ENCODE measurements at regions not wholly inside any gene's neighbourhood (a gene's known extent, or its start where the extent isn't known, plus 50 kb on each side); places are given as distances from the start of the nearest gene placed in this dataset.
"Not testable (repeated sequence)": the region's sequence is repeated elsewhere in the genome, so short reads cannot be mapped to it uniquely, and the experiment has no call there.

DNA sequence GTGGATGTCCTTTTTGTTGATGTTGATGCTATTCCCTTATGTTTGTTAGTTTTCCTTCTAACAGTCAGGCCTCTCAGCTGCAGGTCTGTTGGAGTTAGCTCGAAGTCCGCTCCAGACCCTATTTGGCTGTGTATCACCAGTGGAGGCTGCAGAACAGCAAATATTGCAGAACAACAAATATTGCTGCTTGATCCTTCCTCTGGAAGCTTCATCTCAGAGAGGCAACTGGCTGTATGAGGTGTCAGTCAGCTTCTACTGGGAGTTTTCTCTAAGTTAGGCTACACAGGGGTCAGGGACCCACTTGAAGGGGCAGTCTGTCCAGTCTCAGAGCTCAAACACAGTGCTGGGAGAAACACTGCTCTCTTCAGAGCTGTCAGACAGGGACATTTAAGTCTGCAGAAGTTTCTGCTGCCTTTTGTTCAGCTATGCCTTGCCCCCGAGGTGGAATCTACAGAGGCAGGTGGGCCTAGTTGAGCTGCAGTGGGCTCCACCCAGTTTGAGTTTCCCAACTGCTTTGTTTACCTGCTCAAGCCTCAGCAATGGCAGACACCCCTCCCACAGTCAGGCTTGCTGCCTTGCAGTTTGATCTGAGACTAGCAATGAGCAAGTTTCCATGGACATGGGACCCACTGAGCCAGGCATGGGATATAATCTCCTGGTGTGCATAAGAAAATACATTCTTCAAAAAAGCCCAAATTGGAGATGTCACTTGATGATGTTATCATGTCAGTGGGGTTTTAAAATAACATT, 99.5 kb downstream of the KDM5D start:
- DNase-seq: no peak

DNA sequence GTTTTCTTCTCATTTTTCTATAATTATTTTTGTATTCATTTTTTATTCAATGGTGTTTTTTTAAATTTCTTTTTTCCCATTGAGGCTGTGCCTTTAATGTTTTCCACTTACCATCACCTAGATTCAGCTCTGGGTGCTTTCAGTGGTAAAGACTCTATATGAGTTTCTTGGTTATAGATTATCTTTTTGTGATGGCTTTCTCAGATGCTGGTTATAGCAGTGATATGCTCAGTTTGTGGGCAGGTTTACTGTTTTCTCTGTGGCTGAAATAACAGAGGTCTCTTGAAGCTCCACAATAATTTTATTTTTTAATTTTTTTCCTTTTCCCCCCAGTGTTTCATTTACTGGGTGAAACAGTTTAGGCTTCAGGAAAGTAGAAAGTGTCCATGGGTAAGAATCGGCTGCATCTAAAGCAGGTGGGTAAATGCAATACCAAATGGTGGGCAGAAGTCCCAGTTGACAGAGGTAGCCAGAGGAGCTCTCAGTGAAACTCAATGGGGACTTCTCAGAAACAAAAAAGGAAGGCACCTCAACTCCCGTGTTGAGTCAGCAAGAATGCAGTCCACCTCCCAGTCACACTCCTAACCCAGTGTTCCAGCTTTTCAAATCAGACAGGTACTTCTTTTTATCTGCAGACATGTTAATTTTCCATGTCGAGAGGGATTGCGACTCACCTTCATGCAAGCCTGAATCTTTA, 106.7 kb downstream of the KDM5D start:
- no peak for DNase-seq

DNA sequence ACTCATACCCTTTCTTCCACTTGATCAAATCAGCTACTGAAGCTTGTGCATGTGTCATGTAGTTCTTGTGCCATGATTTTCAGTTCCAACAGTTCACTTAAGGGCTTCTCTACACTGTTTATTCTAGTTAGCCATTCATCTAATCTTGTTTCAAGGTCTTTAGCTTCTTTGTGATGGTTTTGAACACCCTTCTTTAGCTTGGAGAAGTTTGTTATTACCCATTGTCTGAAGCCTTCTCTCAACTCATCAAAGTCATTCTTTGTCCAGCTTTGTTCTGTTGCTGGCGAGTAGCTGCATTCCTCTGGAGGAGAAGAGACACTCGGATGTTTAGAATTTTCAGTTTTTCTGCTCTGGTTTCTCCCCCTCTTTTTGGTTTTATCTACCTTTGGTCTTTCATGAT, 115.6 kb downstream of the KDM5D start:
- DNase-seq: no peak

DNA sequence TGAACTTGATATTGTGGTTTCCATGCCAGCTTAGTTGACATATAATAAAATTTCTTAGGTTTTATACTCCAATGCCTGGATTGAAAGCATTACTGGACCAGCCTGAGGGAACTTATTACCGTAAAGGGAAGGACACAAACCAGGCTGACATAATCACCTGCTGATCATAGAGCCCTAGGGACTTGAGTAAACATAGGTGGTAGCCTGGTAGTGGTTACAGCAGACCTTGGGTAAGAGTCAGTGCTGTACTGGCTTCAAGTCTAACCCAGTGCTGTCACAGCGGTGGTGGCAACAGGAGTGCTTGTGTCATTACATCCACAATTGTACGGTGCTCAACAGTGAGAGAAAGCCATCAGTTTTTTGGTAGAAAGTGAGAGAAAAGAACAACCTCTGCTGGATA, 122.1 kb downstream of the KDM5D start:
- no peak for DNase-seq

DNA sequence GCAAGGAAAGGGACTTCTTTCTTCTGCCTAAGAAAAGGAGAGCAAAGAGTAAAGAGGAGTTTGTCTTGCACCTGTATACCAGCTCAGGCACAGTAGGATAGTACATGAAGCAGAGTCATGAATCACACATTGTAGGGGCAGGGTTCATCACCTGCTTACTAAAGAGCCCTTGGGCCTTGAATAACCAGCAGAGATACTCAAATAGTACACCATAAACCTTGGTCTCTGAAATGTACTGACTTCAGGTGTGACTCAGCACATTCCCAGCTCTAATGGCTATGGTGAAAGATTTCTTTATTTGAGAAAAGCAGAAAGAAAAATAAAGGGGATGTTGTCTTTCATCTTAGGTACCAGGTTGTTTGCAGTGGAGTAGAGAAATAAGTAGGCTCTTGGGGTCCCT, 122.8 kb downstream of the KDM5D start:
- DNase-seq: no peak

DNA sequence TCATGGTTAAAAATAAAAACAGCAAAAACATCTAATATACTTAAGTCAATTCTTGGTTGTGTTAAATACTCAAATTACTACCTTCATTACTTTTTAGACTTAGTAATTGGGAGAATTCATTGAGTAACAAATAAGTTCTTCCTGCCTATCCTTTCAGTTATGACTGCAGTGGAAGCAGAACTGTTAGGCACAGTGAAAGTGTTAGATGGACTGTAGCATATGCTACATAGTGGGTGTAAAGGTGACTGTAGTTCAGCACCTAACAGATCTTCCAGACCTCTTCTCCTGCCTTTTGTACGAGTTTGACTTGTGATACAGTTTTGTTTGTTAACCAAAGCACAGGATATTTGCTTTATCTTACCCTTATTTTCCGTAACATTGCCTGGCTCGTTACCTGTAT, 143.4 kb downstream of the KDM5D start:
- DNase-seq: no peak

DNA sequence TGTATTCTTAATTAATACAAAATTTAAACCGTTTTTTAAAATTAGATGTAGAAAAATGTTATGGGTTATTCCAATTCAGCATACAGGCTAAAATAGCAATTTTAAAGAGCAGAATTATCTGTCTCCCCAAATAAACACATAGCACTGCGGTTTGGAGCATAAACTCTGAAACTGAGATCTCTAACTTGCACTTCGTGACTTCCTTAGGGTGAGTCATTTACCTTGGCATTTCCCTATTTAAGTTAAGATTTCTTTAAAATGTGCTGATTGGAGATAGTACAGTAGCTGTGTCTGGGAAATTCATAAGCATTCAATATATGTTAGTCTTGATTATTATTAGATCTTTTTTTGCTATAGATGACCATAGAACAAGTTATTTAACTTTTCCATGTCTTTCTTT, 143.8 kb downstream of the KDM5D start:
- no peak for DNase-seq

DNA sequence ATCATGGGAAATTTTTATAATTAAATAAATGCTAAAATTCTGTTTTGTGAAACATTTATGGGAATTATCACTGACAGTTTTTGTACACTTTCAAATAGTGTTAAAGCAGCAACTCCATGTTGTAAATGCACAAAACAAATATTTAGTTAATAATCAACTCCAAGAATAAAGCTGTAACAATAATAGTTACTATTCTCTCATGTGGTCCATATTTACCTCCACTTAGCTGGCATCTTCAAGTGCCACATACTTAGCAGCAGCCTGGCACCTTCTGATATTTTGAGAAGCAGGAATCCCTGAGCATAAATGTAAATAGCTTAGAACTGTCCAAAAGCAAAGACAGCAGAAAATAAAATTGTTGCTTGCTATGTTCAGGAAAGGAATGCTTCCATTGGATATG, 154.3 kb downstream of the KDM5D start:
- DNase-seq: no peak

DNA sequence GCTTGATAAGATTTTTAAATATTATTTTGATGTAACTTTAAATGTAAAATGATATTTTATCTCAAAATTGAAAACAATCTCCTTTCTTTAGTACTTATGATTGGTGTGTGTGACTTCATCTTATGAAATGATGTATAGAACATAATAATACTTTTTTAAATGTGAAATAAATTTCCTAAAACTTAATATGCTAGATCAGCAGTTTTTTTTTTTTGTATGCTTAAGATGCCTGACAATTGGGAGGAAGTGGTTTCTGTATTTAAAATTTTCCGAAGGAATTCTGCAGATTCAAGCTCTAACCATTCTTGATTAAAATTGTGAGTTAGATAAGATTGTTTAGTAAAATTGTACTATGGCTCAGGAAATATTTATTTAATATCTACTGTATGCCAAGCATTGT, 154.9 kb downstream of the KDM5D start:
- DNase-seq: no peak

DNA sequence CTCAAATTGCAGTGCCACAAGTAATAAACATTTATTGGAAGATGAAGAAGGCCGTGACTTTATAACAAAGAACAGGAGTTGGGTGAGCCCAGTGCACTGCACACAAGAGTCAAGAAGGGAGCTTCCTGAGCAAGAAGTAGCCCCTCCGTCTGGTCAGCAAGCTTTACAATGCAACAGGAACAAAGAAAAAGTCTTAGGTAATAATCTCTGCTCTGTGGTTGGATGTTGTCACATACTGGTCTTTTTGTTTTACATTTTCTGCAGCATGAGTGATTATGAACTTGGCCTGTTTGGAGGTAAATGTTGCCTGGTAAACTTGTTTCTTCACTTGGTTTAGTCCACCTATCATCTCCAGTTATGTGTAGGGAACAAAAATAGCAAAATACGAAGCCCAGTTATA, 157.2 kb downstream of the KDM5D start:
- DNase-seq: no peak

DNA sequence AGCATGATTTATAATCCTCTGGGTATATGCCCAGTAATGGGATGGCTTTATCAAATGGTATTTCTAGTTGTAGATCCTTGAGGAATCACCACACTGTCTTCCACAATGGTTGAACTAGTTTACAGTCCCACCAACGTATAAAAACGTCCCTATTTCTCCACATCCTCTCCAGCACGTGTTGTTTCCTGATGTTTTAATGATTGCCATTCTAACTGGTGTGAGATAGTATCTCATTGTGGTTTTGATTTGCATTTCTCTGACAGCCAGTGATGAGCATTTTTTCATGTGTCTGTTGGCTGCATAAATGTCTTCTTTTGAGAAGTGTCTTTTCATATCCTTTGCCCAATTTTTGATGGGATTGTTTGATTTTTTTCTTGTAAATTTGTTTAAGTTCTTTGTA, 163.5 kb downstream of the KDM5D start:
- DNase-seq: peak in 1 of 2 donors; percentile 4

DNA sequence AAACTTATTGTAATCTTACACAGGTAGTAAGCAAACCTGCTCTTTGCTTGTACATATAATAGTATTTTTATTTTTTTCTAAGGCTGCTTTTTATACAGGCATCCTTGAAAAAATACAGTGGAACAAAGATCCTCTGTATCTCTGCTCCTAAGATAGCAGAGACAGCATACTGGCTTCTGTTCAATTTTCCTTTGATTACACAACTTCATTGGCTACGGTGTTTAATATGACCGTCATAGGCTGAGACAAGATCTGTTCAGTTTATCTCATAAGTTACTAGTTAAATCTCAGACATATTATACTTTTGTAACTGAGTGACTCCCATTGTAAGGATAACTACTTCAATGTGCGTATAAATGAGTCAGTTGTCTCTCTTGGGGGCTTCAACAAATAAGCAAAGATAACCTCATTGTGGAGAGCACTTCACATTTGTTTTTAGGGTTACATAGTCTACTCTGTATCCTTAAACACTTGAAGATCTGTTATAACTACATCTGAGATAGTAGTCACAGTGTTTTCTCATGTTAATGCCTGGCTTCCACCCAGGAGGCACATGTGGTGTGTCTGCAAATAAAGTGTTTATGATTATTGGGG, 166.1 kb downstream of the KDM5D start:
- DNase-seq: no peak

DNA sequence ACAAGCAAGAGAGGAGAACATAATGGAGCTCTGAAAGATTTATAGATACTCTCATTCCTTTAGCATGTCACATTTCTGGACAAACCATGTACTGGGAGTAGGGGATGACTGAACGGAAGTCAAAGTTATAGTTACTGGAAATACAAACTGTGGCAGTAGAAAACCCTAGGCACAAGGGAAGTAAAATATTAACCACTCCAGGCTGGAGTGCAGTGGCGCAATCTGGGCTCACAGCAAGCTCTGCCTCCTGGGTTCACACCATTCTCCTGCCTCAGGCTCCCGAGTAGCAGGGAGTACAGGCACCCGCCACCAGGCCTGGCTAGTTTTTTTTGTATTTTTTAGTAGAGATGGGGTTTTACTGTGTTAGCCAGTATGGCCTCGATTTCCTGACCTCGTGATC, 167.3 kb downstream of the KDM5D start:
- no peak for DNase-seq

DNA sequence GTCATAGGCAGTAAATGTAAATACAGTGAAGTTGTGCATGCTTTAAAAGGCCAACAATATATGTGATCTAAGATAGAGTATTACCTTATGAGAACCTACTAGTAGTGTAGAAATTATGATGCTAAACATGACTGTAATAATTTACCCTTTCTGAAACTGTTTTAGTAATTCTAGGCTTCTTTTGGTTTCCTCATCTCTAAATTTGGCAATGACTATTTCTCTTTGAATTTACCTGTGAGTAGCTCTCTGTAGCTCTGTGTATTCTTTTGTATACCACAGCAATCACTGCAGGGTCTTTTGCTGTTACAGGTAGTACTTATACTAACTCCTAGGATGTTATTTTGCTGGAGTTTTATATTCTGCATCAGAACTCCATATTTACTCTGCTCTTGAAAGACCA, 169.6 kb downstream of the KDM5D start:
- DNase-seq: no peak

DNA sequence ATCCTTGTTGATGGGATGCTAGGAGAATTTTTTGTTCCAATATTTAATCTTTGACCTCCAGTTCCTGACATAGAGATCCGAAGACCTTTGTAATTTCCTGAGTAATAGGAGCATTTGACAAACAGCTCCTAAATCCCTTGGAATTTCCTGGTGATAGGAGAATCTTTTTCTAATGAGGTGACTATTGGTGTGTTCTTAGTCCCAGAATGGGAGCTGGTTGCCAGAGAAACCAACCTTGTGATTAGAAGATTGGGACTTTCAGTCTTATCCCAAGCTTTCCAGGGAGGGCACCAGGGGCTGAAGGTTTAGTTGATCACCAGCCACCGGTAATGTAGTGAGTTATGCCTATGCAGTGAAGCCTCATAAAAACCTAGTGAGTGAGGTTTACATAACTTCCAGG, 170.9 kb downstream of the KDM5D start:
- no peak for DNase-seq

DNA sequence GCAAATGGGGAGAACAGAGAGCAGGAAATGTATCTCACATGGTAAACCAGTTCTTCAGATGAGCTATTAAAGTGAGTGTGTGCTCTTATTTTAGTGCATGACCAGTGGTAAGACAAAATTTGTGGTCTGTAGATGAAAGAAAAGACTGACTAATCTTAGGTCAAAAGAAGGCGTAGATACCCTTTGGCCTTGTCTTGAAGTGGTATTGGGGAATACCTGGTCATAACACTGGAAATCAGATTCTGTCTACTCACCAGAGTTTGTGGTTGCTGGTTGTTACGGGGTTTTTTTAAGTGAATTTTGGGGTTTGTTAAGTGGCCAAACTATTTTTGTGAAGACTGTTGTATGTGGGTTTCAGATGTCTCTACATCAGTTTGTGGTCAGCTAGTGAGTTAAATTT, 173.5 kb downstream of the KDM5D start:
- no peak for DNase-seq

DNA sequence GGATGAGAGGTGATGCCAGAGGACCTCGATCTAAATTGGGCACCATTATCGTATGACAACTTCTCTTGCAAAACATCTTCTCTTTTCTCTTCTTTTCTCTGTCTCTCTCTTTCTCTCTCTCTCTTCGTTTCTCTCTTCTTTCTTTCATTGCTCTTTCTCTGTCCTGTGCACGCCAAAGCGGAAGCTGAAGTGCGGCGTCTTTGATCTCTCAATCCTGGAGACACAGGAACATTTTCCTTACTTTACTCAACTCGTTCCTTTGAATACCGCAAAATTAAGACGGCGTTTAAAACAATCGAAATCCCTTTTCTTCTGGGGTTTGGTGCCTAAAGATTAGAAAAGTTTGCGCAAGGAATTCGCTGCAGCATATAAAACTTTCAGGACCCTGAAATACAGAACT, 176.6 kb downstream of the KDM5D start:
- no peak for DNase-seq

DNA sequence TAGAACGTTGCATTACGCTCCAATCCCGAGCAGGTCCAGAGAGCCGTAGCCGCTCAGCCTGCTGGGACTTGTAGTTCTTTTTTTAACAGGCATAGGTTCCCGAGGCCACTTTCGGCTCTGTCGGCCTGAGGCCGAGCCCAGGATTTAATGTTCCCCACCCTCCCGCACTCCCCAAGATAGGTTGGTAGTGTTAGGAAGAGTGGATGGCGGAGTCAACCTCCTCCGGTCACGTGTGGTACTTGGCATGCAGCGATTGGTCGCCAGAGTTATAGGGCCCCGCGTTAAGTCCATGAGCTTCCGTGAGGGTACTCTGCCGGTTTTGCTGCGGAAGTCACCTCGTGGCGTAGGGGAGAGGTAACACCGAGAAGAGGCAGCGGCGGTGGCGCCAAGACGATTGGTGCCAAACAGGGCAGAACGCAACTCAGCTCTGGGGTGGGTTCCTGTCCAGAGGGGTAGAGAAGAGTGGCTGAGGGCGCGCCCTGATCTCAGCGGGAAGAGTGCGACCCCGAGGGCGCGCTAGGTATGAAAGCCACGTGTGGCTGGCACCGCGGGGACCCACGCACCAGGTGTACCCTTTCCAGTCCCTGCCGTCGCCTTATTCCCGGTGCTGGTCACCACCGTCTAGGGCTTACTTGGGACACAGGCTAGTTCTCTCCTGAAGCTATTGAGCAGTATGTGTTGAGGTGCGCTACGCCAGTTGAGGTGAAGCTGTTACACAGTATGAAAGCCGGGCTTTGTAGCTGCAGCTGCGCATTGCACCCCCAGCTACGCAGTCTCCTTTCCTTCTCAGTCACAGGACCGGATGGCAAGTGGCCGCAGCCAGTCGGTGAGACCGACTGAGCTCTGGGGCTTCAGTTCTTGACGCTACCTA, 177.2 kb downstream of the KDM5D start:
- DNase-seq: peak in 1 of 2 donors; percentile 93

DNA sequence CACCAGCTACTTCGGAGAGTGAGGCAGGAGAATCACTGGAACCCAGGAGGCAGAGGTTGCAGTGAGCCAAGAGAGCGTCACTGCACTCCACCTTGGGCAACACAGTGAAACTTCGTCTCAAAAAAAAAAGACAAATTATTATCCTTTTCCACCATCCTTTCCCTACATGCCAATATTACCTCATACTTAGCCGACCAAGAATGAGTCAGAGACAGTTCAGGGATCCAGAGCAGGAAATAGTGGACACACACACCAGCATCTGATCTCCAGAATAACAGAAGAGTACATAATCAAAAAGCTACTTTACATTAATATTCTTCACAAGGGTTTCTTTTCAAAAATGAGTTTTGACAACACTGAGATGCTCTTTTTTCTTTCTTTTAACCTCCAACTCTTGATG, 185.4 kb downstream of the KDM5D start:
- DNase-seq: no peak

DNA sequence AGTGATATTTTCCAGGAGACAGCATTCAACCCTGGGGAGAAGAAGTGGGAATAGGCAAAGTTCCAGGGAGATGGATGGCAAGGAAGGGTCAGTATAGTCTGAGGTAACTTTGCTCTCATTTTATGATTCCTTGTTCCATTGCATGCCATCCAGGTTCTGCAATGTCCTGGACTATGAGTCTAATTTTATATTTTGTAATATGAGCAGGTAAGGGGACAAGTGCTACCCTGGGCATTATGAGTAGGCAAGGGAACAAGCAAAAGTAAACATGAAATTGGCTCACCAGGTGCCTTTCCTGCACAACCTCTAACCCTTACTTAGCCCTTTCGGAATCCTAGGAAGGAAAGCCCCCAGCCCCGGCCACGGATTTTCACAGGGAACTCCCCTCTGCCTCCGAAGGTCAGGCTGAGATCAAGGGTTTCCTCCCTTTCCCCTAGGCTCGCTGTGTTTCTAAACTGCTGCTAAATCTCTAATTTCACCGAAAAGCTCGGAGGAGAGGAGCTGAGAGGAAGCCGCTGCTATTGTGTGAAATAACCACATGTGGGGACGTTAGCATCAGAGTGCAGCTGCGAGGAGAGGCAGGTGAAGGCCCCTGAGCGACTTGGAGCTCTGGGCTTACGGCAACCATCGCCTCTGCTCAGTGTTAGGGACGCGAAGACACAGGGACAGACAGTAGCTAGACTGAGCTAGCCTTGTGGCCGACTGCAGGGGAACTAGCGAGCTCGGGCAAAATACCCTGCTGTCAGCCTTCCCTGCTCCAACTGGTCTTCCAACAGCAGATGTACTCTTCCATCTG, 194.7 kb downstream of the KDM5D start:
- no peak for DNase-seq

DNA sequence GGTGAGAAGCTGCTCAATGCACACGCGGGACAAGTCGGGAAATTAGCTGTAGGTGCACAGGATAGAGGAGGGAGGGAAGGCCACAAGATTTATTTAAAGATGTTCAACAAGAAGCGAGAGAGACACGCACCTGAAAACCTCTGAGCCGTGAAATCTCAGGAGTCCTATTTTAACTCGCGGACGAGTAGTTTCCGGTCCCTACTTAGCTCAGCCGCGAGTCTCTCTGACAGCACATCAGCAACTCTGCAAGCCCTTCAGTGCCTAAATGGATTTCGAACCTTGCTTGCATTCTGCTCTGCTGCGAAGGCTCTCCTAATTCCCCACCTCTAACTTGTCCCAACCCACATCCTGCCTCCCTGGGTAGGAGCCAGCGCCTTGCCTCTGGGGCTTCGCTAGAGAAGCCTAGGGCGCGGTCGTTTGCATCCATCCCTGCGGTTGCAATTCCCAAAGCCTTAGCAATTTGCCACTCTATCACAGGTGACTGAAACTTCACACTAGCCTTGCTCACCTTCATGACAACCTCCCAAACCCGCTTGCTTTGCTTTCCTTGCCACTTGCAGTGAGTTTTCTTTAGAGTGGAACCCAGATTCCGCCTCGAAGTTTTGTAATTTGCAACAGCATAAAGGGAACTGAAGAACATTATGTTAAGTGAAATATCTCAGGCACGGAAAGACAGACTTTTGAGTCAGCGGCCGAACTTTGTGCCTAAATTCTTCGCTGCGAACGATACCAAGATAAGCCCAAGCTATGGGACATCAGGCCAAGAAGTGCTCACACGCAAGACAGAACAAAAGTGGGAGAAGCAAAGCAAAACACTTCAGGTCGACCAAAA, 202.8 kb downstream of the KDM5D start:
- DNase-seq: no peak

DNA sequence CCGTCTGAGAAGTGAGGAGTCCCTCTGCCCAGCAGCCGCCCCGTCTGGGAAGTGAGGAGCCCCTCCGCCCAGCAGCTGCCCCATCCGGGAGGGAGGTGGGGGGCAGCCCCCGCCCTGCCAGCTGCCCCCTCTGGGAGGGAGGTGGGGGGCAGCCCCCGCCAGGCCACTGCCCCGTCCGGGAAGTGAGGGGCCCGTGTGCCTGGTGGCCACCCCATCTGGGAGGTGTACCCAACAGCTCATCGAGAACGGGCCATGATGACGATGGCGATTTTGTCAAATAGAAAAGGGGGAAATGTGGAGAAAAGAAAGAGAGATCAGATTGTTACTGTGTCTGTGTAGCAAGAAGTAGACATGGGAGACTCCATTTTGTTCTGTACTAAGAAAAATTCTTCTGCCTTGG, 208.8 kb downstream of the KDM5D start:
- not testable (repeated sequence) for DNase-seq
